Effector memory CD4-positive, alpha-beta T cell (primary cell): ENCODE measurements at regions not wholly inside any gene's neighbourhood (a gene's known extent, or its start where the extent isn't known, plus 50 kb on each side); places are given as distances from the start of the nearest gene placed in this dataset.
"Not testable (repeated sequence)": the region's sequence is repeated elsewhere in the genome, so short reads cannot be mapped to it uniquely, and the experiment has no call there.

ENCODE experiments used
- DNase-seq, 3 donors: peaks; one replicate each; pipeline ENCODE4 v3.0.0-alpha.2; 2020
- H3K27ac ChIP-seq: 2 replicates; pipeline ENCODE4 v1.7.0; 2013; ENCODE audit warnings: mild to moderate bottlenecking, low read length, moderate library complexity; ENCODE audit not compliant: insufficient read depth, poor library complexity, severe bottlenecking
- H3K27me3 ChIP-seq: replicated peaks from 2 replicates; pipeline ENCODE4 v1.7.0; 2013; ENCODE audit warnings: mild to moderate bottlenecking, low read length; ENCODE audit not compliant: insufficient read depth, control insufficient read depth, poor library complexity, severe bottlenecking
- H3K36me3 ChIP-seq: 2 replicates; pipeline ENCODE4 v1.7.0; 2013; ENCODE audit warnings: mild to moderate bottlenecking, low read length, moderate library complexity; ENCODE audit not compliant: control insufficient read depth, insufficient read depth
- H3K4me1 ChIP-seq: 2 replicates; pipeline ENCODE4 v1.7.0; 2013; ENCODE audit warnings: low read length, mild to moderate bottlenecking; ENCODE audit not compliant: control insufficient read depth, insufficient read depth, poor library complexity, severe bottlenecking
- H3K4me3 ChIP-seq: 2 replicates; pipeline ENCODE4 v1.7.0; 2013; ENCODE audit warnings: low read length, low read depth, mild to moderate bottlenecking; ENCODE audit not compliant: insufficient read depth, poor library complexity, severe bottlenecking
- H3K9me3 ChIP-seq: 2 replicates; pipeline ENCODE4 v1.7.0; 2013; ENCODE audit warnings: mild to moderate bottlenecking, low read length, moderate library complexity; ENCODE audit not compliant: control insufficient read depth

DNA sequence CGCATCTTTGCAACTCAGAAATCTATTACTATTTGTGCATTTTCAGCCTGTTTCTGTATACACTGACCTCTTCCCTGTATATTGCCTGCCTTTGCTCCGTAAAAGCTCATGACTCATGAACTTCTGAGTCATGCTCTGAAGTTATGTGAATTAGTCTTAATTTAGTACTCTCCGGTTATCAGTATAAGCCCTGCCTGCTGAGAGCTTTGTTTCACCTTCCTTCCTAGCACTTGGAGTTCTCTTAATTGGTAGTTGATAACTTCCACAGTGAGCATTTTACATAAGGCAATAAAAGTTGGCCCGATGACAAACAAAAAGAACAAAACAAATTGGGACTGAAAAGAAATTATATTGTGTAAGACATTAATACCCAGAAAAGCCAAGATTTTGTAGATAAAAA, 231.4 kb downstream of the GJA1 start:
- H3K4me1 ChIP-seq = no peaks in the 10 kb centered on the region
- no peak overlapping the region for H3K27ac ChIP-seq
- no peak overlapping the region for H3K4me3 ChIP-seq
- no peak for DNase-seq
- no peaks in the 10 kb centered on the region for H3K36me3 ChIP-seq
- no peaks in the 10 kb centered on the region for H3K27me3 ChIP-seq
- H3K9me3 ChIP-seq = no peaks in the 10 kb centered on the region

DNA sequence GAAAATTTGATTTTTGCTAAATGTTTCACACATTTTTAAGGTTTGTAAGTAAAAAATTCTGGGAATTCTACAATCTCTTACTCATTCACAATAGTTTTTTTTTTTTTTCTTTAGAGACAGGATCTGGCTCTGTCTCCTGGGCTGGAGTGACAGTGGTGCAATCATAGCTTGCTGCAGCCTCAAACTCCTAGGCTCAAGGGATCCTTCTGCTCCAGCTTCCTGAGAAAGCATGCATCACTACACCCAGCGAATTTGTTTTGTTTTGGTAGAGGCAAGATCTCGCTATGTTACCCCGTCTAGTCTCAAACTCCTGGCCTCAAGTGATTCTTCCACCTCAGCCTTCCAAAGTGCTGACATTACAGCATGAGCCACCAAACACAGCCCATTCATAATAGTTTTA, 232.8 kb downstream of the GJA1 start:
- H3K27ac ChIP-seq = no peak overlapping the region

DNA sequence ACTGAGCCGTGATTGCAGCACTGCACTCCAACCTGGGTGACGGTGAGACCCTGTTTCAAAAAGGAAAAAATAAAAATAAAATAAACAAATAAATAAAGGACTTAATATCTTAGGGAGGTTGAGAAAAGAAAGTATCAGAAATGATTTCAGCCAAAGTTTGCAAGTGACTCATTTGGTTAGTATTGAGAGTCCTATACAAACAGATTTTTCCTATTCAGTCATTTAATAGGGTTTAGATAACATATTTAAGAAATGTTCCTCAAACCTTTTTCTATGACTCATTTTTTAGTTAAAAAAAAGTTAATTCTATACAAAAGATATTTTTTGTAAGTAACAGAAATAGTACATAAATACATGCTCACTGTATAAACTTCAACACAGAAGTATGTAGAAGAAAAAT, 235.1 kb downstream of the GJA1 start:
- DNase-seq = no peak
- H3K27ac ChIP-seq = no peak overlapping the region

More for the DNA sequence above, 232.8 kb downstream of the GJA1 start:
- H3K4me3 ChIP-seq = no peak overlapping the region
- H3K27me3 ChIP-seq = no peaks in the 10 kb centered on the region
- H3K9me3 ChIP-seq = no peaks in the 10 kb centered on the region
- H3K4me1 ChIP-seq = no peaks in the 10 kb centered on the region
- DNase-seq = no peak
- H3K36me3 ChIP-seq = no peaks in the 10 kb centered on the region

DNA sequence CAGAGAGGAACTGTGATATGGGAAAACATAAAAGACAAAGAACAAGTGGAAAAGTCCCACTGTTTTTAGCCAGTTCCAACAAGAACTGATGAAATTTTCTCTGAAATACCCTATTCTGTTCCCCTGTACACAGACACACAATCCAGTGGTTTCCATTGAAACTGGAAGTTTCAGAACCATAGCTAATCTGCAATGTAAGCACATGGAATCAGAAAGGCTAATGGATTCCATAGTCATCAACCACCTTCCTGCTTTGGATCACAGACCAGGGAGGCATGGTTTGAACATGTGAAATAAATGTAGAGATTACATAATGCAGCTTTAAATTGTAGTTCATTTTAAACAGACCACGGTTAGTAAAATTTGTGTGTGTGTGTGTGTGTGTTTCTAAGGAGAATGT, 242.1 kb downstream of the GJA1 start:
- DNase-seq = no peak
- Histone ChIP-seq H3K27ac (no peak overlapping the region), H3K4me3 (no peak overlapping the region), H3K36me3 (no peaks in the 10 kb centered on the region), H3K27me3 (no peaks in the 10 kb centered on the region), H3K9me3 (no peaks in the 10 kb centered on the region), H3K4me1 (no peaks in the 10 kb centered on the region)

More for the DNA sequence above, 235.1 kb downstream of the GJA1 start:
- no peaks in the 10 kb centered on the region for H3K9me3 ChIP-seq
- H3K36me3 ChIP-seq = no peaks in the 10 kb centered on the region
- H3K27me3 ChIP-seq = no peaks in the 10 kb centered on the region
- no peak overlapping the region for H3K4me3 ChIP-seq
- no peaks in the 10 kb centered on the region for H3K4me1 ChIP-seq

DNA sequence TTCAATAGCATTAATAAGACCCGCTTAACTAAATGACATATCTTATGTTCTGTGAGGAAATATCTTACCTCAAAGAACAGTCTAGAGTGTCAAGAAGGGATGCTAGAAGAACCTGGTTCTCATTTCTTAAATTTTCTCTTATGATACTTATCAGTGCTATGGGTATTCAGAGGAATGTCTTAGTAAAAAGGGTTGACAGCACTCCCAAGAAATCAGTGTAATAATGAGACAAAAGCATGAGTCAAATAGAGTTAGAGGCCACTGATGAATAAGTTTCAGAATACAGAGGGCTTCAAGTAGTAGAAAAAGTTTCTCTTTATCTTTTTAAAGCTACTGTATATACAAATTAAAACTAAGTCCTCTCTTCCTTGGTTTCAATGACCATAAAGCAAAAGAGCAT, 242.8 kb downstream of the GJA1 start:
- no peaks in the 10 kb centered on the region for H3K36me3 ChIP-seq
- H3K9me3 ChIP-seq = no peaks in the 10 kb centered on the region
- no peak overlapping the region for H3K4me3 ChIP-seq
- no peak for DNase-seq
- H3K27ac ChIP-seq = no peak overlapping the region
- no peaks in the 10 kb centered on the region for H3K4me1 ChIP-seq
- H3K27me3 ChIP-seq = no peaks in the 10 kb centered on the region

DNA sequence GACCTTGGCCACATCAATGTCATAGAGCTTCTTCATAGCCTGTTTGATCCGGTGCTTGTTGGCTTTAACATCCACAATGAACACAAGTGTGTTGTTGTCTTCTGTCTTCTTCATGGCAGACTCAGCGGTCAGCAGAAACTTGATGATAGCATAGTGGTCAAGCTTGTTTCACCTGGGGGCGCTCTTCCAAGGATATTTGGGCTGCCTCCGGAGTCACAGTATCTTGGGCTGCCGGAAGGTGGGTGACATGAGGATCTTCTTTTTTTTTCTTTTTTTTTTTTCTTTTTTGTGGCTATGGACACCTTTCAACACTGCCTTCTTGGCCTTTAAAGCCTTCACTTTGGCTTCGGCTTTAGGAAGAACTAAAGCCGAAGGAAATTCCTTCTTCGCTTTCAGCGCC, 244.6 kb downstream of the GJA1 start:
- Histone ChIP-seq H3K27me3 (no peaks in the 10 kb centered on the region), H3K4me1 (no peaks in the 10 kb centered on the region), H3K4me3 (no peak overlapping the region), H3K36me3 (no peaks in the 10 kb centered on the region), H3K27ac (no peak overlapping the region), H3K9me3 (no peaks in the 10 kb centered on the region)
- no peak for DNase-seq

DNA sequence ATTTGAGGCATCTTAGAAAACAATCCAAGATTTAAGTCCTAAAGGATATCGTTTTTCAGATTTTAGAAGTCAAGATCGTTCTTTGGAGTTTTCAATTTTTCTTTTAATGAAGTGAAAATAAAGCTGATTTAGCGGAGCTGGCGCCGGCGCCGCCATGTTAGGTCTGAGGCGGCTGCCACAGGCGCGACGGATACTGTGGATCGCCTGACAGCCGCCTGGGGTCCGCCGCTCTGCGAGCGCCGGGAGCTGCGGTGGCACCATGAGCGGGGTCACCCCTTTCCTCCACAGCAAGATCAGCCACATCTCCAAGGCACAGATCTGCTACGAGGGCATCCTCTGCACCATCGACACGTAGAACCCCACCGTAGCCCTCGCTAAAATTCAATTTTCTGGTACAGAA, 247.2 kb downstream of the GJA1 start:
- H3K4me1 ChIP-seq = no peaks in the 10 kb centered on the region
- DNase-seq = no peak
- H3K27me3 ChIP-seq = no peaks in the 10 kb centered on the region
- H3K36me3 ChIP-seq = no peaks in the 10 kb centered on the region
- no peaks in the 10 kb centered on the region for H3K9me3 ChIP-seq
- H3K4me3 ChIP-seq = no peak overlapping the region
- no peak overlapping the region for H3K27ac ChIP-seq

DNA sequence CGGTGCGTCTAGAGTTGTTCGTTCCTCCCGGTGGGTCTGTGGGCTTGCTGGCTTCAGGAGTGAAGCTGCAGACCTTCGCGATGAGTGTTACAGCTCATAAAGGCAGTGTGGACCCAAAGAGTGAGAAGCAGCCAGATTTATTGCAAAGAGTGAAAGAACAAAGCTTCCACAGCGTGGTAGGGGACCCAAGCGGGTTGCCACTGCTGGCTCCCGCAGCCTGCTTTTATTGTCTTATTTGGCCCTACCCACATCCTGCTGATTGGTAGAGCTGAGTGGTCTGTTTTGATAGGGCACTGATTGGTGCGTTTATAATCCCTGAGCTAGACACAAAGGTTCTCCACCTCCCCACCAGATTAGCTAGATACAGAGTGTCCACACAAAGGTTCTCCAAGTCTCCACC, 250.4 kb downstream of the GJA1 start:
- not testable (repeated sequence) for H3K36me3 ChIP-seq, H3K4me3 ChIP-seq, H3K27me3 ChIP-seq, H3K27ac ChIP-seq, H3K9me3 ChIP-seq, H3K4me1 ChIP-seq, DNase-seq

DNA sequence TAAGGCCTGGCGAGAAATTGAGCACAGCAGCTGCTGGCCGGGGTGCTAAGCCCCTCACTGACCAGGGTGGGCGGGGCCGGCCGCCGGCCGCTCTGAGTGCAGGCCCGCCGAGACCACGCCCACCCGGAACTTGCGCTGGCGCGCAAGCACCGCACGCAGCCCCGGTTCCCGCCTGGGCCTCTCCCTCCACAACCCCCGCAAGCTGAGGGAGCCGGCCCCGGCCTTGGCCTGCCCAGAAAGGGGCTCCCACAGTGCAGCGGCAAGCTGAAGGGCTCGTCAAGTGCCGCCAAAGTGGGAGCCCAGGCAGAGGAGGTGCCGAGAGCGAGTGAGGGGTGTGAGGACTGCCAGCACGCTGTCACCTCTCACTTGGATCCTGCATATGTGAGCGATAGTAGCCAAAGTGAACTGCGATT, 251.2 kb downstream of the GJA1 start:
- no peaks in the 10 kb centered on the region for H3K36me3 ChIP-seq
- DNase-seq = no peak
- H3K27ac ChIP-seq = no peak overlapping the region

DNA sequence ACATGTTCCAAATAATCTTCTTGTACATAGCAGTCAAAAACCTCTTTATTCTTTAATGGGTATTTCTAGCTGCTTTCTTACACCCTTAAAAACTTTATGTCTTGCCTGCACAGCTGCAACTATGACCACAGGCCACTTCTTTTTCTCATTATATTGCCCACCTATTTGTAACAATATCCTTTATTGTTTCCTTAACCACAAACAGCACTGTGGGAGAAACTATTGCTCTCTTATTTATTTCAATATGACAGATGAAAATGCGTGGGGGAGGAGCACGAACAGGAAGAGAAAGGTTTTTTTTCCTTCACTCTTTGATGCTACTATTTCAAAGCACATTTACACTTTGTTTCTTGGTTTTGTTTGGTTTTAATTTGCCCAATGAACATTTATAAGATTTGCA, 253.5 kb downstream of the GJA1 start:
- no peak for DNase-seq
- Histone ChIP-seq H3K36me3 (no peaks in the 10 kb centered on the region), H3K27me3 (no peaks in the 10 kb centered on the region), H3K27ac (no peak overlapping the region), H3K4me1 (no peaks in the 10 kb centered on the region), H3K4me3 (no peak overlapping the region), H3K9me3 (no peaks in the 10 kb centered on the region)

More for the DNA sequence above, 251.2 kb downstream of the GJA1 start:
- H3K9me3 ChIP-seq = no peaks in the 10 kb centered on the region
- no peak overlapping the region for H3K4me3 ChIP-seq
- H3K4me1 ChIP-seq = no peaks in the 10 kb centered on the region
- no peaks in the 10 kb centered on the region for H3K27me3 ChIP-seq

DNA sequence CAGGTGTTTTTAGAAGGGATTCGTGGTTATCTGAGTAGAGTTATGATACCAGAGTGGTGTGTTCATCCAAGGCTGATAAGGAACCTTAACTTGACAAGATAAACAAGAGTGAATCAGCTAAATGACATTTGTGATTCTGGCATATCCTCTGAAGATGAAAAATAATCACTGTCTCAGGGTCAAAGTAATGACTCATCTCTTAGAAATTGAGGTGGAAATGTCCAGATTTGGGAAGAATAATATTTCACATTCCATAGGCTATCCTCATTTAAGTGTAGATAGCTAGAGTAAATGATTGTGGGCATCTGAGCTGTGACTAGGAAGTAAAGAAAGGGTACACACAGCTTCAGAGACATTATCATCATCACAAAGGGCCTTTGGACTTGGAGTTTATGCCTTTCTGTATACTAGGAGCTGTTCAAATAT, 255.7 kb downstream of the GJA1 start:
- Histone ChIP-seq H3K9me3 (no peaks in the 10 kb centered on the region), H3K36me3 (no peaks in the 10 kb centered on the region), H3K4me3 (no peak overlapping the region), H3K27me3 (no peaks in the 10 kb centered on the region), H3K27ac (no peak overlapping the region), H3K4me1 (no peaks in the 10 kb centered on the region)
- no peak for DNase-seq
